Neuron (in vitro differentiated cells): ENCODE measurements at regions not wholly inside any gene's neighbourhood (a gene's known extent, or its start where the extent isn't known, plus 50 kb on each side); places are given as distances from the start of the nearest gene placed in this dataset.

Experiments used
- H2AFZ ChIP-seq: one replicate; pipeline ENCODE4 v1.6.1; 2013; ENCODE audit warnings: low read depth, mild to moderate bottlenecking, inconsistent platforms, low read length, moderate library complexity
- H3K27me3 ChIP-seq: one replicate; pipeline ENCODE4 v1.6.1; 2013; ENCODE audit warnings: low read length; ENCODE audit not compliant: insufficient read depth
- H3K36me3 ChIP-seq: one replicate; pipeline ENCODE4 v1.6.1; 2013; ENCODE audit warnings: low read length; ENCODE audit not compliant: insufficient read depth
- H3K4me1 ChIP-seq: one replicate; pipeline ENCODE4 v1.6.1; 2013; ENCODE audit warnings: low read length; ENCODE audit not compliant: insufficient read depth
- H3K4me3 ChIP-seq: 2 replicates; pipeline ENCODE4 v1.5.1; 2013; ENCODE audit warnings: mild to moderate bottlenecking, low read length, moderate library complexity
- H3K9me3 ChIP-seq: one replicate; pipeline ENCODE4 v1.6.1; 2013; ENCODE audit warnings: low read length

- H3K9me3 ChIP-seq, result no peaks in the 10 kb centered on the region
- H2AFZ ChIP-seq, result no peak overlapping the region
- no peaks in the 10 kb centered on the region for H3K4me1 ChIP-seq
- no peaks in the 10 kb centered on the region for H3K36me3 ChIP-seq
- H3K4me3 ChIP-seq, result no peak overlapping the region
- H3K27me3 ChIP-seq, result no peaks in the 10 kb centered on the region
Measured at GRCh38 chr14:53591816-53592215, 364.8 kb downstream of the BMP4 start.

GRCh38 chr14:53581504-53581903, 375.1 kb downstream of the BMP4 start:
- Histone ChIP-seq H3K4me1 (no peaks in the 10 kb centered on the region), H3K4me3 (no peak overlapping the region), H3K36me3 (no peaks in the 10 kb centered on the region), H3K9me3 (no peaks in the 10 kb centered on the region), H2AFZ (no peak overlapping the region), H3K27me3 (no peaks in the 10 kb centered on the region)

- H2AFZ ChIP-seq, result no peak overlapping the region
- no peaks in the 10 kb centered on the region for H3K4me1 ChIP-seq
- no peaks in the 10 kb centered on the region for H3K27me3 ChIP-seq
- H3K36me3 ChIP-seq, result no peaks in the 10 kb centered on the region
- H3K4me3 ChIP-seq, result no peak overlapping the region
- no peaks in the 10 kb centered on the region for H3K9me3 ChIP-seq
Measured at GRCh38 chr14:53571641-53572328, 384.8 kb downstream of the BMP4 start.

GRCh38 chr14:53570411-53571387, 385.9 kb downstream of the BMP4 start:
- H3K36me3 ChIP-seq, result no peaks in the 10 kb centered on the region
- no peaks in the 10 kb centered on the region for H3K4me1 ChIP-seq
- H2AFZ ChIP-seq, result no peak overlapping the region
- H3K9me3 ChIP-seq, result no peaks in the 10 kb centered on the region
- H3K4me3 ChIP-seq, result no peak overlapping the region
- no peaks in the 10 kb centered on the region for H3K27me3 ChIP-seq

- no peak overlapping the region for H3K4me3 ChIP-seq
- H3K9me3 ChIP-seq, result no peaks in the 10 kb centered on the region
- no peaks in the 10 kb centered on the region for H3K36me3 ChIP-seq
- no peak overlapping the region for H2AFZ ChIP-seq
- H3K27me3 ChIP-seq, result no peaks in the 10 kb centered on the region
- no peaks in the 10 kb centered on the region for H3K4me1 ChIP-seq
Measured at GRCh38 chr14:53569446-53569845, 387.2 kb downstream of the BMP4 start.

GRCh38 chr14:53567236-53567780, 389.3 kb downstream of the BMP4 start:
- H3K4me3 ChIP-seq, result no peak overlapping the region
- no peaks in the 10 kb centered on the region for H3K4me1 ChIP-seq
- no peaks in the 10 kb centered on the region for H3K36me3 ChIP-seq
- no peak overlapping the region for H2AFZ ChIP-seq
- H3K27me3 ChIP-seq, result no peaks in the 10 kb centered on the region
- H3K9me3 ChIP-seq, result no peaks in the 10 kb centered on the region

- Histone ChIP-seq H3K4me1 (no peaks in the 10 kb centered on the region), H2AFZ (no peak overlapping the region), H3K9me3 (no peaks in the 10 kb centered on the region), H3K36me3 (no peaks in the 10 kb centered on the region), H3K4me3 (no peak overlapping the region), H3K27me3 (no peaks in the 10 kb centered on the region)
Measured at GRCh38 chr14:53564870-53565269, 391.8 kb downstream of the BMP4 start.

GRCh38 chr14:53563628-53564027, 393.0 kb downstream of the BMP4 start:
- no peaks in the 10 kb centered on the region for H3K4me1 ChIP-seq

GRCh38 chr14:53553221-53553620, 400.1 kb upstream of the DDHD1 start:
- no peaks in the 10 kb centered on the region for H3K27me3 ChIP-seq
- no peak overlapping the region for H2AFZ ChIP-seq
- no peaks in the 10 kb centered on the region for H3K9me3 ChIP-seq
- H3K36me3 ChIP-seq, result no peaks in the 10 kb centered on the region
- no peaks in the 10 kb centered on the region for H3K4me1 ChIP-seq
- no peak overlapping the region for H3K4me3 ChIP-seq

More at GRCh38 chr14:53563628-53564027, 393.0 kb downstream of the BMP4 start:
- H3K27me3 ChIP-seq, result no peaks in the 10 kb centered on the region
- no peak overlapping the region for H2AFZ ChIP-seq
- no peak overlapping the region for H3K4me3 ChIP-seq
- H3K9me3 ChIP-seq, result no peaks in the 10 kb centered on the region
- no peaks in the 10 kb centered on the region for H3K36me3 ChIP-seq

GRCh38 chr14:53551862-53552261, 398.7 kb upstream of the DDHD1 start:
- Histone ChIP-seq H3K27me3 (no peaks in the 10 kb centered on the region), H2AFZ (no peak overlapping the region), H3K36me3 (no peaks in the 10 kb centered on the region), H3K9me3 (no peaks in the 10 kb centered on the region), H3K4me3 (no peak overlapping the region), H3K4me1 (no peaks in the 10 kb centered on the region)

- H3K4me3 ChIP-seq, result no peak overlapping the region
- H3K4me1 ChIP-seq, result no peaks in the 10 kb centered on the region
- H3K9me3 ChIP-seq, result no peaks in the 10 kb centered on the region
- H2AFZ ChIP-seq, result no peak overlapping the region
- H3K36me3 ChIP-seq, result no peaks in the 10 kb centered on the region
- no peaks in the 10 kb centered on the region for H3K27me3 ChIP-seq
Measured at GRCh38 chr14:53550776-53551175, 397.7 kb upstream of the DDHD1 start.

GRCh38 chr14:53549956-53550355, 396.8 kb upstream of the DDHD1 start:
- no peak overlapping the region for H3K4me3 ChIP-seq
- H3K4me1 ChIP-seq, result no peaks in the 10 kb centered on the region
- H3K9me3 ChIP-seq, result no peaks in the 10 kb centered on the region
- H3K36me3 ChIP-seq, result no peaks in the 10 kb centered on the region
- no peak overlapping the region for H2AFZ ChIP-seq
- H3K27me3 ChIP-seq, result no peaks in the 10 kb centered on the region

- Histone ChIP-seq H3K4me1 (peaks cover 5% of the 10 kb centered on the region), H3K4me3 (no peak overlapping the region), H3K27me3 (no peaks in the 10 kb centered on the region), H3K36me3 (no peaks in the 10 kb centered on the region), H3K9me3 (no peaks in the 10 kb centered on the region), H2AFZ (no peak overlapping the region)
Measured at GRCh38 chr14:53547593-53547992, 394.5 kb upstream of the DDHD1 start.
